NCI-H524 (cell line): ENCODE measurements at regions not wholly inside any gene's neighbourhood (a gene's known extent, or its start where the extent isn't known, plus 50 kb on each side); places are given as distances from the start of the nearest gene placed in this dataset.

Source experiments
- DNase-seq, 2 experiments: peaks; one replicate each; lab custom pipeline; 2025; lab: John Stamatoyannopoulos, UW

DNA sequence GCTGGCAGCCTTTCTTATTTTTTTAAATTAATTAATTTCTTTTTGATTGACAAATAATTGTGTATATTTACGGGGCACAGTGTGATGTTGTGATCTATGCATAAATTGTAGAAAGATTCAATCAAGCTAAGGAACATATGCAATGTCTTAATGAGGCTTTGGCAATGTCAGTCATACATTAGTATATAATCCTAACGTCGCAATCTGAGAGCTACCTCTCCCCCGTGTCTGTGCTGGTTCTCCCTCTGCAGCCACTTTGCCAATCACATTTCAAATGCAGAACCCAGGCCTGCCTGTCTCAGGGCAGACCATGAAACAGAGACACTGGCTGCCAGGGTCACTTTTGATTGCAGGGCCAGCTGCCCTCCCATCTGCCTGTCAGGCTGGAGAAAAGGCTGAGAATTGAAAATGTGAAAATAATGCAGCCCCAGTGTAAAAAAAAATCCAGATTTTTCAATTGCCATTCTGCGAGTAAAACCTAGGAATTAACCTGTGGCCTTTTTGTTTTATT, 56.3 kb downstream of the SLC24A2 start:
- peak; percentile 64 to 85 for DNase-seq

DNA sequence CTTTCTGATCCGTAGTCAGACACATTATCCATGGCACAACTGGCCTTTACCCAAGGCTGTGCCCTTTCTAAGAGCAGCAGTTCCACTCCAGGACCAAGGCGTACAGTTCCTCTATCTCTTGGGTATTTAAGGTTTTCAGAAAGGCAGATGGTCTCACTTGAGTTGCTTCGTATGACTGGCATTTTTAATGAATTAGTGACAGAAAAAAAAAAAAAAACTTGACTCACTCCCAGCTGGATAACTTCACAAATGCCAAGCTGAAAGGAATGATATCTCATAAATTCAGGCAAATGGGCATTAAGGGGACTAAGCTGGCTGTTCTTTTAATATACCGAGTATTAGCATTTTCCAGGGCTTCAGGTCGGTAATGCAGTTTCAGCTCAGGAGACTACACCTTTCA, 60.7 kb downstream of the SLC24A2 start:
- peak; percentile 66 to 88 for DNase-seq

- DNase-seq, result no peak
These were observed 62.9 kb downstream of the SLC24A2 start for GRCh38 chr9:19725970-19726369.

- DNase-seq, result no peak
These were observed 68.5 kb downstream of the SLC24A2 start for GRCh38 chr9:19720377-19720776.

DNA sequence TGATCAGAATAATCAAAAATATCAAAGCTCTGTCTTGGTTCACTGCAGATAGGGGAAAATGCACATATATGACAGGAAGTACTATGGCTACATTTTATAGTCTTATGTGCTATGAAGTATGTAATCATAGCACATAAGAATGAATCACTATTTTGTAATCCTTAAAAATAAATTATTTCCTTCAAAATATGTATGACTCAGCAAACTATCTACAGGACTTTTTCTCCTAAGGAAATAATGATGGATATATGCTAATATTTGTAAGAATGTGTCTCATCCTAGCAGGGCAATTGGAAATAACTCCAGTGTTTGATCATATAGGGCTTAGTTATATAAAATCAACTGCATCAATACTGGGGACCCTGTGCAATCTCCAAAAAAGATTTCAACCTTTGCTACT, 85.1 kb downstream of the SLC24A2 start:
- DNase-seq, result no peak

DNA sequence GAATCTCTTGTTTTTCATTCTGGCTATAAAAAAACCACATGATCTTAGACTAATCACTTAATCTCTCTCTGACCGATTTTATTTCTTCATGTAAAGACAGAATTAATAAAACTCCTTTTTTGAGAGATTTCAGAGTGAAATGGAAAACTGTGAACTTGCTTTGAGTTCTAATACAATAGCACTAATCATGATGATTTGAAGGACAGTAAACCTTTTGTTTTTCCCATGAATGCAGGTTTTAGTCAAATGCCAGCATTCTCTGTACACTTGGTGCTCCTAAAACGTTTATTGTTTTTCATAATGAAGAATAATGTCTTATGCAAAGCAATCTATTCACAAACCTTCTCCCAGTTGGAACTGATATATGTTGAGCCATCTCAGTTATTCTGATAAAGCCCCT, 86.8 kb downstream of the SLC24A2 start:
- no peak for DNase-seq

GRCh38 chr9:19701274-19701673, 87.6 kb downstream of the SLC24A2 start:
- DNase-seq, result no peak

GRCh38 chr9:19700699-19701098, 88.1 kb downstream of the SLC24A2 start:
- no peak for DNase-seq

GRCh38 chr9:19699756-19700155, 89.1 kb downstream of the SLC24A2 start:
- no peak for DNase-seq

DNA sequence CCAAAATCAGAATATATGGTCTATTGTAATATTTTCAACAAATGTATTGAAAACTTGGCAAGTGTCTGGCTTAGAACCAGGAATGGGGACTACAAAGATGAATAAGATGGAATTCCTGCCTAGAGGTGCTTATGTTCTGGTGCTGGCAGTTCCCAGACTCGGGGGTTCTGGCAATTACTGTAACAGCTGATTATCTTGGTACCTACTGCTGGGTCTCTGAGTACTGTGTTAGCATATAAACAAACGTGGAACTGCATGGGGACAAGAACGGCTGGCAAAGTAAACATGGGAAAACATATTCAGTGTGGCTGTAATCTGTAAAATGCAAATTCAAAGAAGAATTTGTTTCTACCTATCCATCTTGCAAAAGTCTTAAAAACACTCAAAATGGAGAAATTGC, 89.9 kb downstream of the SLC24A2 start:
- DNase-seq, result no peak

DNA sequence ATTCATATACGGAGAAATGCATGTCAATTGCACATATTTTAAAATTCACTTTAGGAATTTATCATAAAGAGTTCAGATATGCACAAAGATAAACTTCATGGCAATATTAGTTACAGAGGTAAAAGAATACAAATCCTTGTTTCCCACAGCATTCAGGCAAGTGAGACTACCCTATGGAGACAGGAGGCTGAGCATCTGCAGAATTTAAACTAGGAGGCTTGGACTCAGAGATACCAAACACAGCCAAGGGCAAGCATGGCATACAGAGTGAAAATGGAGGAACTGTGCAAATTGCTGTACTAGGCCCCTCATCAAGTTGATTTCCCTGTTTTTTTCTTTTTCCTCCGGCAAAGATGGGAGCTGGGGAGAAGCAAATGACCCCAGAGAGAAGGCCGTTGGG, 94.2 kb downstream of the SLC24A2 start:
- DNase-seq, result no peak

DNA sequence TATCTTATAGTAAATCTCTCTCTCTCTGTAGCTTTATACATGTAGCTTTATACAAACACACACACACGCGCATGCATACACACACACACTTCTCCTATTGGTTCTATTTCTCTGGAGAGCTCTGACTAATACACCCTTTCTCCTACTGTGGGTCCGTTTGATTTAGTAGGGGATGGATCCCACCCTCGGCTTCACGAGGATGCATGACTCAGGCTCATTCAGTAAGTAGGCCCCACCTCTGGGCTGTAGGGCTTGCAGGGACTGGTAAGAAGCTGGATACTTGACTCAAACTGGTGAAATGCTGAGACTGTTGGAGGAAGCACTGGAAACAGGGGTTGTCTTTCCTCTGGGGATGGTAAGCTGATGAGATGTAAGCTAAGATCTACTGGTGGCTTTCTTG, 98.7 kb downstream of the SLC24A2 start:
- DNase-seq, result no peak

DNA sequence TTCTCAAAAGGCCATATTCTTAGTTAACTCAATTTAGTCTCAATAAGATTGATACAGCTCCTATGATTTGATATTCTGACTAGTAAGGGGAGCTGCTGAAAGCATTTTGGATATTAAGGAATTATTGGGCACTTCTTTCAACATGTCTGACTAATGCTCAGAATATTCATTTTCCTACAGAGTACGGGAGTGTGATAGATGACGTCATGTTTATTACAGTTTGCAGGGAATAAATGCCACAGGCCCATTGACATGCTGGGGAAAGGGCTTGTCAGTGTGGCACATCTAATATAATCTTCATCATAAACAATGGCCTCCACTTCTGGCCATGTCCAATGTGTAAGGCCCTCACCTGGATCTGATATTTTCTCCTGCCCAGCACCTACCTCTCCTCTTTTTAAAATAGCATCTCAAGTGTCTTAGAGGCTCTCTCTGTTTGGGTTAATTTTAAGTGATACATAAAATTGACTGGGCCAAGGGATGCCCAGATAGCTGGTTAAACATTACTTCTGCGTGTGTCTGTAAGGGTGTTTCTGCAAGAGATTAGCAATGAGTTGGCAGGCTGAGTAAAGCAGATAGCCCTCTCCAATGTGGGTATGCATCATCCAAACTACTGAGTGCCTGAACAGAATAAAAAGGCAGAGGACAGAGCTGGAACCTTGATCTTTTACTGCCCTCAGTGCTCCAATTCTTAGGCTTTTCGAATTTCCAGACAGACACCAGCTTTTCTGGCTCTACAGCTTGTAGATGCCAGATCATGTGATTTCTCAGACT, 99.3 kb downstream of the SLC24A2 start:
- DNase-seq, result no peak

- DNase-seq, result no peak
These were observed 105.1 kb downstream of the SLC24A2 start for GRCh38 chr9:19683715-19684114.

DNA sequence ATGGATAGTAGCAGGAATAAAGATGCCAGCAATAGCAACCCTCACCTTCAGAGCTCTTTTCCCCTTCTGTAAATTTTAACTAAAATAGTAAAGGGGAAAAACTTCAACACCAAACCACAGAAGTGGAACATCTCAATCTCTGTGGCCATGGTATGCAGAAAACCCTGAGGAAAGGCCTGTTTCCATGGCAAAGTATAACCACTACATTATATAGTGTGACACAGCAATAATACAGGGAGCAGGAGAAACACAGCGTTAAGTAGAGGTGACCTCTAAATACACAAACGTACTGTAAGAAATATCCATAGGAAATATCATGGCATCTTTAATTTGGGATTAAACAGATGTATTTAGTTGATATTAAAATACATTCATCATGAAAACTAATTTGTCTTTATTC, 106.4 kb downstream of the SLC24A2 start:
- no peak for DNase-seq

DNA sequence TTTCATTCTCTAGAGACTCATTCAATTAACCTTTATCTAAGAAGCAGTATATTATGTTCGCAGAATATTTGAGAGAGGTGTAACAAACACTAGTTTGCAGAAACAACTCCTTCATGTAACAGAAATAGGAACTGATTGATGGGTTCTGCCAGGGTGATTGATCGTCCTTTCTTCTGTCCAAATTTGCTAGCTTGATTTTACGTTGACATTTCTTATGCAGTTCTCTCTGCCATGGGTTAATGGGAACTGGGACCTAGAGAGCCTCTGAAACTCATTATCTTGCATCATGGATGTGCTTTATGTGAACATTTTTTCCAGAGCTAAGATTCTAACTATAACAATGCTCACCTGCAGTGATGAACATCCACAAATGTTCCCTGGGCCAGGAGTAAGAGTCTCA, 107.0 kb downstream of the SLC24A2 start:
- DNase-seq, result no peak

GRCh38 chr9:19677924-19678323, 110.9 kb downstream of the SLC24A2 start:
- DNase-seq, result no peak

DNA sequence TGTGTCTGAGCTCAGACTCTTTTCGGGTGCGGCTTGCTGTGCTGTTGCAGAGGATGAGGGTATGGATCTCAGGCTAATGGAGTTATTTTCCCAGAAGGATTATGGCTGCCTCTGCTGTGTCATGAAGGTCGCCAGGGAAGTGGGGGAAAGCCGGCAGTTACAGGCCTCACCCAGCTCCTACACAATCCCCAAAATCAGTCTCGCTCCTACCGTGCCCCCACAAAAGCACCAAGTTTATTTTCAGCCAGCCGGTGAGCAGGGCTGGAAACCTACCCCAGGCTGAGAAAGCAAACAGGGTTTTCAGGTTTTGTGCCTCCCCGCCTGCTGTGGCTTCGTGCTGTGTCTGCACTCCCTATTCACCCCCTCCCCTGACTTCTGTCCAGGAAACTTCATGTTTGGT, 113.3 kb downstream of the SLC24A2 start:
- no peak for DNase-seq

DNA sequence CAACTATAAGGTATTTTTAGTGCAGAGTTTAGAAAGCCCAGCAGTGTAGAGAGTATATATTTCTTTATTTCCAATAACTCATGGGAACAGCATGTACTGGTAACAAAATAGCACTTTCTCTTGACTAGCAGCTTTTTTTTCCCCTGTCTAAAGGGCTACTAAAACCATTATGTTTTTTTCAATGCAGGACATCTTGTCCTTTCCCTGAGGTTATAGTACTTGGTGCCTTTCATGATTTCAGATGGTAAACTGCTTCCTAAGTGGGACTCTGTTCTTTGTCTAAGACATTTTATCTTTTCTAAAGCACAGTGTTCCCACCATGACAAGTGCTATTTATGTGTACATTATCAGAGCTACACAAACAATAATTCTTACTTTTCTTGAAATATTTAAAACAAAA, 122.3 kb downstream of the SLC24A2 start:
- no peak for DNase-seq

- DNase-seq, result no peak
These were observed 123.5 kb downstream of the SLC24A2 start for GRCh38 chr9:19665146-19665863.

- DNase-seq, result no peak
These were observed 125.3 kb downstream of the SLC24A2 start for GRCh38 chr9:19663570-19663969.

GRCh38 chr9:19662213-19662612, 126.6 kb downstream of the SLC24A2 start:
- DNase-seq, result no peak

GRCh38 chr9:19660019-19660418, 128.8 kb downstream of the SLC24A2 start:
- DNase-seq, result no peak
